ENCODE measurements at regions not wholly inside any gene's neighbourhood (a gene's known extent, or its start where the extent isn't known, plus 50 kb on each side); places are given as distances from the start of the nearest gene placed in this dataset.

DNA sequence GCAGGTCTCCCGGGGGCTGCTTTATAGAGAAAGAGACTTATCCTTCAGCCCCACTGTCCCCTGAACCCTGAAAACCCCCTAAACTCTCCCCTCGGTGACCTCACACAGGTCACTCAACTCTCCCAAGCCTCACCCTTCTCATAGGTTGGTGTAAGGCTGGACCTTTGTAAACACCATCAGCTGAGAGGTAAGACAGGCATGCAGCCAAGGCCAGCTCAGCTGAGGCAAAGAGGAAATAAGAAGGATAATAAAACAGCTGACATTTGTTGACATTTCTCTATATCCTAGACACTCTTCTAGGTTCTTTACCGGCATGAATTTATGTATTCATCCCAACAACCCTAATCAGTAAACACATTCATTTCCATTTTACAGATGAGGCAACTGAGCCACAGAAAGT lies 134.3 kb downstream of the CCT6B start:
- no peak for DNase-seq (ENCODE audit: low spot score)
- H3K27ac Mint-ChIP-seq: no peak overlapping the region
- ATAC-seq: no peak

More for the DNA sequence above, 134.3 kb downstream of the CCT6B start:
- no peak overlapping the region for H3K4me2 ChIP-seq
- no peaks in the 10 kb centered on the region for H3F3A ChIP-seq (replicated peaks; ENCODE audit: low read depth)
- TF ChIP-seq ZNF331 (CRISPR knock-in tag; IDR thresholded peaks at IDR 0.05; ENCODE audit: low read depth) (no peak), EZH2phosphoT487 (IDR thresholded peaks at IDR 0.05; ENCODE audit: unreplicated experiment) (no peak), POLR2AphosphoS5 (IDR thresholded peaks at IDR 0.05; ENCODE audit: low read depth) (no peak), ZNF114 (CRISPR knock-in tag; IDR thresholded peaks at IDR 0.05) (no peak), JUNB (IDR thresholded peaks at IDR 0.05; ENCODE audit: unreplicated experiment) (no peak), EZH2 (IDR thresholded peaks at IDR 0.05; ENCODE audit: low read depth, unreplicated experiment) (no peak), NANOG (IDR thresholded peaks at IDR 0.05; ENCODE audit: borderline replicate concordance) (no peak), STAT1 (IDR thresholded peaks at IDR 0.05; ENCODE audit: unreplicated experiment) (no peak), CREB1 (CRISPR knock-in tag; IDR thresholded peaks at IDR 0.05; ENCODE audit: low read depth) (no peak)
- TF ChIP-seq, protein P1, sequence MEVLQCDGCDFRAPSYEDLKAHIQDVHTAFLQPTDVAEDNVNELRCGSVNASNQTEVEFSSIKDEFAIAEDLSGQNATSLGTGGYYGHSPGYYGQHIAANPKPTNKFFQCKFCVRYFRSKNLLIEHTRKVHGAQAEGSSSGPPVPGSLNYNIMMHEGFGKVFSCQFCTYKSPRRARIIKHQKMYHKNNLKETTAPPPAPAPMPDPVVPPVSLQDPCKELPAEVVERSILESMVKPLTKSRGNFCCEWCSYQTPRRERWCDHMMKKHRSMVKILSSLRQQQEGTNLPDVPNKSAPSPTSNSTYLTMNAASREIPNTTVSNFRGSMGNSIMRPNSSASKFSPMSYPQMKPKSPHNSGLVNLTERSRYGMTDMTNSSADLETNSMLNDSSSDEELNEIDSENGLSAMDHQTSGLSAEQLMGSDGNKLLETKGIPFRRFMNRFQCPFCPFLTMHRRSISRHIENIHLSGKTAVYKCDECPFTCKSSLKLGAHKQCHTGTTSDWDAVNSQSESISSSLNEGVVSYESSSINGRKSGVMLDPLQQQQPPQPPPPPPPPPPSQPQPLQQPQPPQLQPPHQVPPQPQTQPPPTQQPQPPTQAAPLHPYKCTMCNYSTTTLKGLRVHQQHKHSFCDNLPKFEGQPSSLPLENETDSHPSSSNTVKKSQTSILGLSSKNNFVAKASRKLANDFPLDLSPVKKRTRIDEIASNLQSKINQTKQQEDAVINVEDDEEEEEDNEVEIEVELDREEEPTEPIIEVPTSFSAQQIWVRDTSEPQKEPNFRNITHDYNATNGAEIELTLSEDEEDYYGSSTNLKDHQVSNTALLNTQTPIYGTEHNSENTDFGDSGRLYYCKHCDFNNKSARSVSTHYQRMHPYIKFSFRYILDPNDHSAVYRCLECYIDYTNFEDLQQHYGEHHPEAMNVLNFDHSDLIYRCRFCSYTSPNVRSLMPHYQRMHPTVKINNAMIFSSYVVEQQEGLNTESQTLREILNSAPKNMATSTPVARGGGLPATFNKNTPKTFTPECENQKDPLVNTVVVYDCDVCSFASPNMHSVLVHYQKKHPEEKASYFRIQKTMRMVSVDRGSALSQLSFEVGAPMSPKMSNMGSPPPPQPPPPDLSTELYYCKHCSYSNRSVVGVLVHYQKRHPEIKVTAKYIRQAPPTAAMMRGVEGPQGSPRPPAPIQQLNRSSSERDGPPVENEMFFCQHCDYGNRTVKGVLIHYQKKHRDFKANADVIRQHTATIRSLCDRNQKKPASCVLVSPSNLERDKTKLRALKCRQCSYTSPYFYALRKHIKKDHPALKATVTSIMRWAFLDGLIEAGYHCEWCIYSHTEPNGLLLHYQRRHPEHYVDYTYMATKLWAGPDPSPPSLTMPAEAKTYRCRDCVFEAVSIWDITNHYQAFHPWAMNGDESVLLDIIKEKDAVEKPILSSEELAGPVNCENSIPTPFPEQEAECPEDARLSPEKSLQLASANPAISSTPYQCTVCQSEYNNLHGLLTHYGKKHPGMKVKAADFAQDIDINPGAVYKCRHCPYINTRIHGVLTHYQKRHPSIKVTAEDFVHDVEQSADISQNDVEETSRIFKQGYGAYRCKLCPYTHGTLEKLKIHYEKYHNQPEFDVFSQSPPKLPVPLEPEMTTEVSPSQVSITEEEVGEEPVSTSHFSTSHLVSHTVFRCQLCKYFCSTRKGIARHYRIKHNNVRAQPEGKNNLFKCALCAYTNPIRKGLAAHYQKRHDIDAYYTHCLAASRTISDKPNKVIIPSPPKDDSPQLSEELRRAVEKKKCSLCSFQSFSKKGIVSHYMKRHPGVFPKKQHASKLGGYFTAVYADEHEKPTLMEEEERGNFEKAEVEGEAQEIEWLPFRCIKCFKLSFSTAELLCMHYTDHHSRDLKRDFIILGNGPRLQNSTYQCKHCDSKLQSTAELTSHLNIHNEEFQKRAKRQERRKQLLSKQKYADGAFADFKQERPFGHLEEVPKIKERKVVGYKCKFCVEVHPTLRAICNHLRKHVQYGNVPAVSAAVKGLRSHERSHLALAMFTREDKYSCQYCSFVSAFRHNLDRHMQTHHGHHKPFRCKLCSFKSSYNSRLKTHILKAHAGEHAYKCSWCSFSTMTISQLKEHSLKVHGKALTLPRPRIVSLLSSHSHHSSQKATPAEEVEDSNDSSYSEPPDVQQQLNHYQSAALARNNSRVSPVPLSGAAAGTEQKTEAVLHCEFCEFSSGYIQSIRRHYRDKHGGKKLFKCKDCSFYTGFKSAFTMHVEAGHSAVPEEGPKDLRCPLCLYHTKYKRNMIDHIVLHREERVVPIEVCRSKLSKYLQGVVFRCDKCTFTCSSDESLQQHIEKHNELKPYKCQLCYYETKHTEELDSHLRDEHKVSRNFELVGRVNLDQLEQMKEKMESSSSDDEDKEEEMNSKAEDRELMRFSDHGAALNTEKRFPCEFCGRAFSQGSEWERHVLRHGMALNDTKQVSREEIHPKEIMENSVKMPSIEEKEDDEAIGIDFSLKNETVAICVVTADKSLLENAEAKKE (CRISPR knock-in tag; IDR thresholded peaks at IDR 0.05): no peak
- TF ChIP-seq, protein P2, sequence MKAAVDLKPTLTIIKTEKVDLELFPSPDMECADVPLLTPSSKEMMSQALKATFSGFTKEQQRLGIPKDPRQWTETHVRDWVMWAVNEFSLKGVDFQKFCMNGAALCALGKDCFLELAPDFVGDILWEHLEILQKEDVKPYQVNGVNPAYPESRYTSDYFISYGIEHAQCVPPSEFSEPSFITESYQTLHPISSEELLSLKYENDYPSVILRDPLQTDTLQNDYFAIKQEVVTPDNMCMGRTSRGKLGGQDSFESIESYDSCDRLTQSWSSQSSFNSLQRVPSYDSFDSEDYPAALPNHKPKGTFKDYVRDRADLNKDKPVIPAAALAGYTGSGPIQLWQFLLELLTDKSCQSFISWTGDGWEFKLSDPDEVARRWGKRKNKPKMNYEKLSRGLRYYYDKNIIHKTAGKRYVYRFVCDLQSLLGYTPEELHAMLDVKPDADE (IDR thresholded peaks at IDR 0.05): no peak
- TF ChIP-seq, protein P3, sequence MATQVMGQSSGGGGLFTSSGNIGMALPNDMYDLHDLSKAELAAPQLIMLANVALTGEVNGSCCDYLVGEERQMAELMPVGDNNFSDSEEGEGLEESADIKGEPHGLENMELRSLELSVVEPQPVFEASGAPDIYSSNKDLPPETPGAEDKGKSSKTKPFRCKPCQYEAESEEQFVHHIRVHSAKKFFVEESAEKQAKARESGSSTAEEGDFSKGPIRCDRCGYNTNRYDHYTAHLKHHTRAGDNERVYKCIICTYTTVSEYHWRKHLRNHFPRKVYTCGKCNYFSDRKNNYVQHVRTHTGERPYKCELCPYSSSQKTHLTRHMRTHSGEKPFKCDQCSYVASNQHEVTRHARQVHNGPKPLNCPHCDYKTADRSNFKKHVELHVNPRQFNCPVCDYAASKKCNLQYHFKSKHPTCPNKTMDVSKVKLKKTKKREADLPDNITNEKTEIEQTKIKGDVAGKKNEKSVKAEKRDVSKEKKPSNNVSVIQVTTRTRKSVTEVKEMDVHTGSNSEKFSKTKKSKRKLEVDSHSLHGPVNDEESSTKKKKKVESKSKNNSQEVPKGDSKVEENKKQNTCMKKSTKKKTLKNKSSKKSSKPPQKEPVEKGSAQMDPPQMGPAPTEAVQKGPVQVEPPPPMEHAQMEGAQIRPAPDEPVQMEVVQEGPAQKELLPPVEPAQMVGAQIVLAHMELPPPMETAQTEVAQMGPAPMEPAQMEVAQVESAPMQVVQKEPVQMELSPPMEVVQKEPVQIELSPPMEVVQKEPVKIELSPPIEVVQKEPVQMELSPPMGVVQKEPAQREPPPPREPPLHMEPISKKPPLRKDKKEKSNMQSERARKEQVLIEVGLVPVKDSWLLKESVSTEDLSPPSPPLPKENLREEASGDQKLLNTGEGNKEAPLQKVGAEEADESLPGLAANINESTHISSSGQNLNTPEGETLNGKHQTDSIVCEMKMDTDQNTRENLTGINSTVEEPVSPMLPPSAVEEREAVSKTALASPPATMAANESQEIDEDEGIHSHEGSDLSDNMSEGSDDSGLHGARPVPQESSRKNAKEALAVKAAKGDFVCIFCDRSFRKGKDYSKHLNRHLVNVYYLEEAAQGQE (IDR thresholded peaks at IDR 0.05; ENCODE audit: unreplicated experiment): no peak
- H4K20me1 ChIP-seq (replicated peaks; ENCODE audit: insufficient read depth): no peaks in the 10 kb centered on the region
- no peaks in the 10 kb centered on the region for H3K9me2 ChIP-seq (ENCODE audit: insufficient read depth)
- Mint-ChIP-seq H3K27me3 (ENCODE audit: insufficient read depth, low read depth, poor library complexity) (peaks cover 13% of the 10 kb centered on the region), H3K9me3 (no peaks in the 10 kb centered on the region), H3K36me3 (ENCODE audit: low read depth) (no peaks in the 10 kb centered on the region), H3K4me1 (peaks cover 16% of the 10 kb centered on the region), H3K4me3 (no peak overlapping the region)
- H3K36me3 ChIP-seq (ENCODE audit: insufficient read depth): no peaks in the 10 kb centered on the region
- H3K27me3 ChIP-seq (ENCODE audit: insufficient read depth): no peaks in the 10 kb centered on the region
- H3K79me2 ChIP-seq (replicated peaks; ENCODE audit: insufficient read depth): no peaks in the 10 kb centered on the region
- peaks cover 4% of the 10 kb centered on the region; the same call in 1 of the 2 replicates for H3K4me1 ChIP-seq (ENCODE audit: insufficient read depth)
- no peak overlapping the region for H3K27ac ChIP-seq (ENCODE audit: low read depth)
- H2AFZ ChIP-seq: no peak overlapping the region
- H3K4me3 ChIP-seq: no peak overlapping the region
